GM18907 (cell line): ENCODE measurements at regions not wholly inside any gene's neighbourhood (a gene's known extent, or its start where the extent isn't known, plus 50 kb on each side); places are given as distances from the start of the nearest gene placed in this dataset.
"Not testable (repeated sequence)": the region's sequence is repeated elsewhere in the genome, so short reads cannot be mapped to it uniquely, and the experiment has no call there.

Experiments used
- ATAC-seq: cut with Tn5 transposase; IDR thresholded peaks from one replicate; pipeline ENCODE4 v1.9.1; 2021; ENCODE audit warnings: mild to moderate bottlenecking, moderate library complexity; ENCODE audit not compliant: unreplicated experiment

GRCh38 chr15:26197719-26198118, 334.6 kb upstream of the ATP10A start:
- ATAC-seq: no peak

- no peak for ATAC-seq
Observed at GRCh38 chr15:26197060-26197459, 333.9 kb upstream of the ATP10A start.

- ATAC-seq: no peak
Observed at GRCh38 chr15:26191193-26191592, 328.1 kb upstream of the ATP10A start.

- not testable (repeated sequence) for ATAC-seq
Observed at GRCh38 chr15:26186138-26186537, 323.0 kb upstream of the ATP10A start.

GRCh38 chr15:26182441-26182840, 319.3 kb upstream of the ATP10A start:
- no peak for ATAC-seq

- no peak for ATAC-seq
Observed at GRCh38 chr15:26179906-26180305, 316.8 kb upstream of the ATP10A start.

GRCh38 chr15:26178640-26179220, 315.6 kb upstream of the ATP10A start:
- ATAC-seq: no peak

- no peak for ATAC-seq
Observed at GRCh38 chr15:26177816-26178215, 314.7 kb upstream of the ATP10A start.

- ATAC-seq: no peak
Observed at GRCh38 chr15:26176831-26177230, 313.7 kb upstream of the ATP10A start.

GRCh38 chr15:26171266-26171665, 308.1 kb upstream of the ATP10A start:
- no peak for ATAC-seq

- ATAC-seq: no peak
Observed at GRCh38 chr15:26166429-26166828, 303.3 kb upstream of the ATP10A start.

- no peak for ATAC-seq
Observed at GRCh38 chr15:26165546-26165945, 302.4 kb upstream of the ATP10A start.

GRCh38 chr15:26160343-26160742, 297.2 kb upstream of the ATP10A start:
- no peak for ATAC-seq

- no peak for ATAC-seq
Observed at GRCh38 chr15:26158176-26158575, 295.0 kb upstream of the ATP10A start.

- no peak for ATAC-seq
Observed at GRCh38 chr15:26157081-26157480, 294.0 kb upstream of the ATP10A start.

- no peak for ATAC-seq
Observed at GRCh38 chr15:26156051-26156450, 292.9 kb upstream of the ATP10A start.

- no peak for ATAC-seq
Observed at GRCh38 chr15:26148156-26148860, 285.2 kb upstream of the ATP10A start.

- no peak for ATAC-seq
Observed at GRCh38 chr15:26146202-26146601, 283.1 kb upstream of the ATP10A start.

GRCh38 chr15:26145796-26146195, 282.7 kb upstream of the ATP10A start:
- ATAC-seq: no peak

GRCh38 chr15:26144836-26145235, 281.7 kb upstream of the ATP10A start:
- no peak for ATAC-seq

GRCh38 chr15:26143221-26143620, 280.1 kb upstream of the ATP10A start:
- no peak for ATAC-seq

- ATAC-seq: no peak
Observed at GRCh38 chr15:26134812-26135211, 271.7 kb upstream of the ATP10A start.

GRCh38 chr15:26134152-26134551, 271.0 kb upstream of the ATP10A start:
- ATAC-seq: no peak
